HEK293T (cell line): ENCODE measurements at regions not wholly inside any gene's neighbourhood (a gene's known extent, or its start where the extent isn't known, plus 50 kb on each side); places are given as distances from the start of the nearest gene placed in this dataset.

Experiments used
- FOXK2 ChIP-seq: fragments of 450-650 bp; IDR thresholded peaks from 2 replicates; pipeline ENCODE4 v1.6.1; 2016; ENCODE audit warnings: mild to moderate bottlenecking
- FOXM1 ChIP-seq: fragments of 450-650 bp; IDR thresholded peaks from 2 replicates; pipeline ENCODE4 v1.6.1; 2017; ENCODE audit warnings: mild to moderate bottlenecking, borderline replicate concordance
- HDGF ChIP-seq: fragments of 450-650 bp; IDR thresholded peaks from 2 replicates; pipeline ENCODE4 v1.6.1; 2017; ENCODE audit warnings: antibody characterized with exemption, borderline replicate concordance
- L3MBTL2 ChIP-seq: fragments of 450-650 bp; conservative IDR thresholded peaks from 2 replicates; pipeline ENCODE4 v1.6.1; 2016; ENCODE audit warnings: mild to moderate bottlenecking
- LEF1 ChIP-seq: fragments of 450-650 bp; IDR thresholded peaks from 2 replicates; pipeline ENCODE4 v1.6.1; 2017; ENCODE audit warnings: mild to moderate bottlenecking, borderline replicate concordance
- SP1 ChIP-seq: fragments of 450-650 bp; IDR thresholded peaks from 2 replicates; pipeline ENCODE4 v1.6.1; 2017
- TARDBP ChIP-seq: fragments of 450-650 bp; IDR thresholded peaks from 2 replicates; pipeline ENCODE4 v1.6.1; 2016
- ZNF384 ChIP-seq: fragments of 450-650 bp; IDR thresholded peaks from 2 replicates; pipeline ENCODE4 v1.6.1; 2016

- TF ChIP-seq LEF1: no peak
- TF ChIP-seq ZNF384: no peak
- TF ChIP-seq FOXK2: no peak
- TF ChIP-seq L3MBTL2: no peak
- no peak for TF ChIP-seq TARDBP
- no peak for TF ChIP-seq HDGF
- TF ChIP-seq SP1: no peak
- TF ChIP-seq FOXM1: no peak
These were observed 276.9 kb upstream of the HS3ST5 start for GRCh38 chr6:114619621-114620200.
